H1 (cell line): ENCODE measurements at regions not wholly inside any gene's neighbourhood (a gene's known extent, or its start where the extent isn't known, plus 50 kb on each side); places are given as distances from the start of the nearest gene placed in this dataset.

ENCODE experiments used
- CTCF ChIA-PET: fragments of 300-600 bp; sonication (Branson Sonifier 250); formaldehyde crosslinking; loops from one replicate; lab custom pipeline; 2021; ENCODE audit not compliant: partially characterized antibody; lab: Charles Lee
- POLR2A ChIA-PET: fragments of 300-600 bp; sonication (Branson Sonifier 250); formaldehyde crosslinking; loops from one replicate; lab custom pipeline; 2021; ENCODE audit warnings: inconsistent platforms; ENCODE audit not compliant: partially characterized antibody; lab: Charles Lee
- DNase-seq, 2 experiments: peaks; one replicate each; pipeline versions ENCODE4 v3.0.0 to v3.0.0-alpha.2; 2010 to 2022; ENCODE audit warnings: low spot score in 2 of 2, low read depth in 1 of 2, mixed read lengths in 1 of 2
- FAIRE-seq: peaks from 2 replicates; lab custom pipeline; 2011; peaks lifted over from hg19 to GRCh38; lab: Jason Lieb, UNC
- H2AFZ ChIP-seq: 2 replicates; pipeline ENCODE4 v1.8.1; 2012; ENCODE audit warnings: low read length, inconsistent platforms
- H2AK5ac ChIP-seq: 2 replicates; pipeline ENCODE4 v1.6.1; 2013; ENCODE audit warnings: low read depth, low read length
- H2BK120ac ChIP-seq: replicated peaks from 2 replicates; pipeline ENCODE3; 2013; ENCODE audit warnings: low read depth, low read length, inconsistent platforms
- H2BK12ac ChIP-seq: 2 replicates; pipeline ENCODE4 v1.6.1; 2013; ENCODE audit warnings: low read depth, low read length
- H2BK15ac ChIP-seq: 2 replicates; pipeline ENCODE4 v1.6.1; 2013; ENCODE audit warnings: low read length
- H2BK20ac ChIP-seq: 2 replicates; pipeline ENCODE4 v1.6.1; 2013; ENCODE audit warnings: low read length
- H2BK5ac ChIP-seq: 2 replicates; pipeline ENCODE4 v1.6.1; 2013; ENCODE audit warnings: low read depth, low read length
- H3K14ac ChIP-seq: 2 replicates; pipeline ENCODE4 v1.6.1; 2013; ENCODE audit warnings: inconsistent platforms; ENCODE audit not compliant: insufficient read length
- H3K18ac ChIP-seq: 2 replicates; pipeline ENCODE4 v1.6.1; 2013; ENCODE audit warnings: low read length; ENCODE audit errors: extremely low read depth
- H3K23ac ChIP-seq: 2 replicates; pipeline ENCODE4 v1.6.1; 2013; ENCODE audit warnings: inconsistent platforms; ENCODE audit not compliant: insufficient read length
- H3K23me2 ChIP-seq: 2 replicates; pipeline ENCODE4 v1.6.1; 2013; ENCODE audit warnings: low read depth, low read length
- H3K27ac ChIP-seq: 2 replicates; pipeline ENCODE4 v1.6.1; 2011; ENCODE audit warnings: low read depth, low read length, inconsistent platforms
- H3K27me3 ChIP-seq, 4 experiments: replicated peaks in 1 of 4; 1 replicate in 1 of 4; 2 replicates in 3 of 4; pipeline versions ENCODE4 v1.6.1 to v1.8.1; 2011 to 2013; ENCODE audit warnings: low read length in 3 of 4, mild to moderate bottlenecking in 3 of 4, inconsistent platforms in 2 of 4, mixed read lengths in 2 of 4, moderate library complexity in 1 of 4; ENCODE audit not compliant: control insufficient read depth in 3 of 4, insufficient read depth in 3 of 4; ENCODE audit errors: extremely low read depth in 1 of 4
- H3K36me3 ChIP-seq, 4 experiments: 2 replicates each; pipeline versions ENCODE4 v1.6.1 to v1.8.1; 2011 to 2013; ENCODE audit warnings: mild to moderate bottlenecking in 4 of 4, low read length in 3 of 4, moderate library complexity in 2 of 4, control low read depth in 1 of 4, inconsistent platforms in 1 of 4; ENCODE audit not compliant: insufficient read depth in 4 of 4, control insufficient read depth in 2 of 4
- H3K4ac ChIP-seq: replicated peaks from 2 replicates; pipeline ENCODE3; 2013; ENCODE audit warnings: low read length, low read depth, mixed read lengths, inconsistent platforms; ENCODE audit not compliant: insufficient read length
- H3K4me1 ChIP-seq, 4 experiments: replicated peaks in 1 of 4; 1 replicate in 1 of 4; 2 replicates in 3 of 4; pipeline versions ENCODE4 v1.6.1 to v1.8.1; 2011 to 2013; ENCODE audit warnings: low read length in 3 of 4, inconsistent platforms in 2 of 4, mixed read lengths in 1 of 4; ENCODE audit not compliant: insufficient read depth in 4 of 4, control insufficient read depth in 3 of 4
- H3K4me2 ChIP-seq, 2 experiments: 2 replicates each; pipeline versions ENCODE4 v1.6.1 to v1.8.1; 2011 to 2013; ENCODE audit warnings: low read depth in 2 of 2, low read length in 2 of 2, control low read depth in 1 of 2, inconsistent platforms in 1 of 2, mild to moderate bottlenecking in 1 of 2; ENCODE audit not compliant: insufficient read depth in 1 of 2
- H3K4me3 ChIP-seq, 4 experiments: fragments of 200-600, 300-600 bp in 1 of 4; sonication (generic), shearing (Covaris generic), sonication (Bioruptor Twin) in 1 of 4; 2 replicates each; pipeline versions ENCODE4 v1.5.1 to v1.8.1; 2011 to 2016; ENCODE audit warnings: low read length in 4 of 4, low read depth in 3 of 4, control low read depth in 2 of 4, inconsistent platforms in 2 of 4, mild to moderate bottlenecking in 2 of 4, mixed read lengths in 1 of 4, moderate library complexity in 1 of 4; ENCODE audit not compliant: insufficient read depth in 2 of 4; ENCODE audit errors: extremely low read depth in 1 of 4
- H3K56ac ChIP-seq: replicated peaks from 2 replicates; pipeline ENCODE3; 2013; ENCODE audit warnings: low read depth, mild to moderate bottlenecking, mixed read lengths, low read length, inconsistent platforms; ENCODE audit not compliant: insufficient read length
- H3K79me1 ChIP-seq: 2 replicates; pipeline ENCODE4 v1.6.1; 2013; ENCODE audit warnings: low read depth, low read length, control low read depth
- H3K79me2 ChIP-seq, 2 experiments: 2 replicates each; pipeline versions ENCODE4 v1.6.1 to v1.8.1; 2012 to 2013; ENCODE audit warnings: low read length in 2 of 2, mild to moderate bottlenecking in 2 of 2, inconsistent platforms in 1 of 2; ENCODE audit not compliant: insufficient read depth in 2 of 2, control insufficient read depth in 1 of 2
- H3K9ac ChIP-seq, 4 experiments: replicated peaks in 1 of 4; 1 replicate in 1 of 4; 2 replicates in 3 of 4; pipeline versions ENCODE4 v1.6.1 to v1.8.1; 2011 to 2013; ENCODE audit warnings: low read depth in 3 of 4, low read length in 3 of 4, control low read depth in 2 of 4, mild to moderate bottlenecking in 2 of 4, moderate library complexity in 2 of 4, inconsistent platforms in 1 of 4; ENCODE audit errors: extremely low read depth in 1 of 4
- H3K9me3 ChIP-seq, 2 experiments: 2 replicates each; pipeline versions ENCODE4 v1.6.1 to v1.8.1; 2012 to 2013; ENCODE audit warnings: mild to moderate bottlenecking in 2 of 2, moderate library complexity in 2 of 2, control low read depth in 1 of 2, inconsistent platforms in 1 of 2, low read depth in 1 of 2, low read length in 1 of 2, mixed read lengths in 1 of 2; ENCODE audit not compliant: insufficient read depth in 2 of 2
- H4K20me1 ChIP-seq, 2 experiments: replicated peaks in 1 of 2; 2 replicates each; pipeline versions ENCODE3 to v1.8.1; 2011 to 2013; ENCODE audit warnings: inconsistent platforms in 2 of 2, low read length in 2 of 2, mild to moderate bottlenecking in 1 of 2; ENCODE audit not compliant: insufficient read depth in 2 of 2, control insufficient read depth in 1 of 2
- H4K5ac ChIP-seq: 2 replicates; pipeline ENCODE4 v1.6.1; 2013; ENCODE audit warnings: low read length, low read depth, mixed read lengths, inconsistent platforms; ENCODE audit not compliant: insufficient read length
- H4K8ac ChIP-seq: 2 replicates; pipeline ENCODE4 v1.8.0; 2013; ENCODE audit warnings: mild to moderate bottlenecking, moderate library complexity, low read length, inconsistent platforms; ENCODE audit not compliant: insufficient read depth; ENCODE audit errors: extremely low read depth
- H4K91ac ChIP-seq: replicated peaks from 2 replicates; pipeline ENCODE3; 2013; ENCODE audit warnings: low read length, mixed read lengths, inconsistent platforms; ENCODE audit not compliant: insufficient read length
- CEBPB ChIP-seq: IDR thresholded peaks from 2 replicates; pipeline ENCODE4 v1.6.1; 2012; ENCODE audit warnings: low read depth, low read length
- JUN ChIP-seq: IDR thresholded peaks from 2 replicates; pipeline ENCODE4 v1.6.1; 2011; ENCODE audit warnings: low read depth, mild to moderate bottlenecking, improper control_type of control experiment, low read length
- JUND ChIP-seq: IDR thresholded peaks from 2 replicates; pipeline ENCODE4 v1.6.1; 2011; ENCODE audit warnings: mild to moderate bottlenecking, improper control_type of control experiment, low read length
- POLR2AphosphoS5 ChIP-seq: IDR thresholded peaks from 2 replicates; pipeline ENCODE4 v1.6.1; 2011; ENCODE audit warnings: low read depth, low read length
- WGBS, 2 experiments: shearing (Covaris generic) in 1 of 2; methylation state at CpG; one replicate each; pipeline versions ENCODE4 v1.1.6 to v1.1.7; 2013 to 2015; ENCODE audit warnings: low lambda C conversion rate in 2 of 2, mixed read lengths in 2 of 2, inconsistent platforms in 1 of 2, low coverage in 1 of 2, missing lambda C conversion rate in 1 of 2; ENCODE audit not compliant: insufficient replicate concordance in 2 of 2, insufficient coverage in 1 of 2, insufficient read length in 1 of 2; ENCODE audit errors: extremely low coverage in 1 of 2, missing lambda C conversion rate in 1 of 2; 5-methylcytosine and 5-hydroxymethylcytosine counted together

DNA sequence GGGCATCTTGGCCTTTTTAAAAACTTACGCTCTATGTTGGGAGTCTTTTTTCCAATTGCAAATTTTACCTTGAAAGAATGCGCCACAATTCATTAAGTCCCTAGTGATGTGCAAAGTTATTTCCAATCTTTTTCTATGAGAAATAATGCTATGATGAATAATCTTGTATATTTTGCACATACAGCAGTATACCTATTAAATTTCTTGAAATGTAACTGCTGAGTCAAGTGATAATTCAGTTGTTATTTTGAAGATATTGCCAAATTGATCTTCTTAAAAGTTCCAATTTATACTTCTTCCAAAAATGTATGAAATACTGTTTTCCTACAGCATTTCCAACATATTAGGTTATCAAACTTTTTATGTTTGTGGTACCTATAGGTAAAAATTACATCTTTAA lies 92.8 kb upstream of the PPP2R2B start:
- CTCF ChIA-PET = no interaction called here
- H3K79me2 ChIP-seq = no peaks in the 10 kb centered on the region
- no peak overlapping the region for H3K4ac ChIP-seq
- H3K27ac ChIP-seq = no peak overlapping the region
- H2BK5ac ChIP-seq = no peak overlapping the region
- H3K36me3 ChIP-seq = no peaks in the 10 kb centered on the region
- H3K4me3 ChIP-seq = no peak overlapping the region
- H4K91ac ChIP-seq = no peak overlapping the region
- no peak overlapping the region for H3K23ac ChIP-seq
- DNase-seq (no peak), FAIRE-seq (no peak)
- no peaks in the 10 kb centered on the region for H3K79me1 ChIP-seq
- no peak overlapping the region for H2AK5ac ChIP-seq
- H3K4me1 ChIP-seq = no peaks in the 10 kb centered on the region
- no peaks in the 10 kb centered on the region for H3K23me2 ChIP-seq
- H3K56ac ChIP-seq = no peak overlapping the region
- TF ChIP-seq JUN (no peak), POLR2AphosphoS5 (no peak), JUND (no peak), CEBPB (no peak)
- H3K9me3 ChIP-seq = no peaks in the 10 kb centered on the region
- no peak overlapping the region for H3K9ac ChIP-seq
- H4K20me1 ChIP-seq = no peaks in the 10 kb centered on the region
- H2BK120ac ChIP-seq = no peak overlapping the region
- 96% methylated on average over 2 of the region's 2 CpGs; no CpG with 5 or more reads in 1 of the 2 experiments for WGBS, 2 experiments
- H4K8ac ChIP-seq = no peak overlapping the region
- no peak overlapping the region for H2BK12ac ChIP-seq
- no peak overlapping the region for H2BK20ac ChIP-seq
- H3K4me2 ChIP-seq = no peak overlapping the region
- no peak overlapping the region for H2AFZ ChIP-seq
- no peak overlapping the region for H3K14ac ChIP-seq
- no peak overlapping the region for H3K18ac ChIP-seq
- POLR2A ChIA-PET = no interaction called here
- no peak overlapping the region for H4K5ac ChIP-seq
- no peak overlapping the region for H2BK15ac ChIP-seq
- H3K27me3 ChIP-seq = no peaks in the 10 kb centered on the region
